ENCODE measurements at regions not wholly inside any gene's neighbourhood (a gene's known extent, or its start where the extent isn't known, plus 50 kb on each side); places are given as distances from the start of the nearest gene placed in this dataset.

DNA sequence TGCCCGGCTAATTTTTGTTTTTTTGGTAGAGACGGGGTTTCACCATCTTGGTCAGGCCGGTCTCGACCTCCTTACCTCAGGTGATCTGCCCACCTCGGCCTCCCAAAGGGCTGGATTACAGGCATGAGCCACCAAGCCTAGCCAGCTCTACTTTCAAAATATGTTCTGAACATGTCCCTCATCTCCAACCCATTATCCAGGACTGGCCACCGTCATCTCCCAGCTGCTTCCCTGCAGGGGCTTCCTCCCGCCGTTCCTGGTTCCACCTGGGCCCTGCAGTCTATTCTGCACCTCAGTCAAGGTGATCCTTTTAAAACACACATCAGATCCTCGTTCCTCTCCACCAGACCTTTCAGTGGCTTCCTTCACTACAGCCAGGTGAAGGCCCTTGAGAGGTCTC, 80.9 kb upstream of the NKX1-1 start:
- Histone ChIP-seq H3K36me3 (no peaks in the 10 kb centered on the region), H3K4me3 (no peak overlapping the region), H3K9me3 (peaks cover 6 to 52% (median 41%) of the 10 kb centered on the region in 8 donors), H3K27me3 (replicated peaks in 1 of 7) (peaks cover 0 to 45% (median 26%) of the 10 kb centered on the region in 7 donors), H3K4me1 (no peaks in the 10 kb centered on the region), H3K27ac (no peak overlapping the region)
- WGBS, 5 donors = 84 to 92% (median 90%) methylated on average over 9 of the region's 9 CpGs
- DNase-seq = no peak
- intact Hi-C loops (cut with DNase I; ENCODE audit: low total_unique reads) = no loop called here
- no peak for TF ChIP-seq POLR2A (IDR thresholded peaks at IDR 0.05)
- TF ChIP-seq POLR2AphosphoS5 (IDR thresholded peaks at IDR 0.05) = no peak
- TF ChIP-seq, protein P1, sequence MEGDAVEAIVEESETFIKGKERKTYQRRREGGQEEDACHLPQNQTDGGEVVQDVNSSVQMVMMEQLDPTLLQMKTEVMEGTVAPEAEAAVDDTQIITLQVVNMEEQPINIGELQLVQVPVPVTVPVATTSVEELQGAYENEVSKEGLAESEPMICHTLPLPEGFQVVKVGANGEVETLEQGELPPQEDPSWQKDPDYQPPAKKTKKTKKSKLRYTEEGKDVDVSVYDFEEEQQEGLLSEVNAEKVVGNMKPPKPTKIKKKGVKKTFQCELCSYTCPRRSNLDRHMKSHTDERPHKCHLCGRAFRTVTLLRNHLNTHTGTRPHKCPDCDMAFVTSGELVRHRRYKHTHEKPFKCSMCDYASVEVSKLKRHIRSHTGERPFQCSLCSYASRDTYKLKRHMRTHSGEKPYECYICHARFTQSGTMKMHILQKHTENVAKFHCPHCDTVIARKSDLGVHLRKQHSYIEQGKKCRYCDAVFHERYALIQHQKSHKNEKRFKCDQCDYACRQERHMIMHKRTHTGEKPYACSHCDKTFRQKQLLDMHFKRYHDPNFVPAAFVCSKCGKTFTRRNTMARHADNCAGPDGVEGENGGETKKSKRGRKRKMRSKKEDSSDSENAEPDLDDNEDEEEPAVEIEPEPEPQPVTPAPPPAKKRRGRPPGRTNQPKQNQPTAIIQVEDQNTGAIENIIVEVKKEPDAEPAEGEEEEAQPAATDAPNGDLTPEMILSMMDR (IDR thresholded peaks at IDR 0.05 in 8 of 11, conservative IDR thresholded peaks at IDR 0.05 in 3 of 11) = no peak

DNA sequence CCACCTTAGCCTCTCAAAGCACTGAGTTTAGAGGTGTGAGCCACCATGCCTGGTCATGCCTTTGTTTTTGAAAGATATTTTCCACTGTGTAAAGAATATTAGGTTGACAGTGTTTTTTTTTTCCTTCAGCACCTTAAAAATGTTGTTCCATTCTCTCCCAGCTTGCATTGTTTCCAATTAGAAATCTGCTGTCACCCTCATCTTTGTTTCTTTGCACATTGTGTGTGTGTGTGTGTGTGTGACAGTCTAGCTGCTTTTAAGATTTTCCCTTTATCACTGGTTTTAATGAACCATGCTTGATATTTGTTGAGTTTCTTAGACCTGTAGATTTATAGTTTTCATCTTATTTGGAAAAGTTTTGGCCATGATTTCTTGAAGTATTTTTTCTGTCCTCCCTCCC, 79.0 kb upstream of the NKX1-1 start:
- H3K4me1 ChIP-seq = no peaks in the 10 kb centered on the region
- no peak overlapping the region for H3K27ac ChIP-seq
- TF ChIP-seq POLR2A (IDR thresholded peaks at IDR 0.05) = no peak
- TF ChIP-seq, protein P1 (IDR thresholded peaks at IDR 0.05 in 8 of 11, conservative IDR thresholded peaks at IDR 0.05 in 3 of 11) = no peak
- TF ChIP-seq POLR2AphosphoS5 (IDR thresholded peaks at IDR 0.05) = no peak
- intact Hi-C loops (cut with DNase I; ENCODE audit: low total_unique reads) = no loop called here
- H3K36me3 ChIP-seq = no peaks in the 10 kb centered on the region
- H3K27me3 ChIP-seq (replicated peaks in 1 of 7) = peaks cover 0 to 27% (median 11%) of the 10 kb centered on the region in 7 donors
- H3K4me3 ChIP-seq = no peak overlapping the region
- DNase-seq = no peak
- peaks cover 6 to 70% (median 59%) of the 10 kb centered on the region in 8 donors for H3K9me3 ChIP-seq

DNA sequence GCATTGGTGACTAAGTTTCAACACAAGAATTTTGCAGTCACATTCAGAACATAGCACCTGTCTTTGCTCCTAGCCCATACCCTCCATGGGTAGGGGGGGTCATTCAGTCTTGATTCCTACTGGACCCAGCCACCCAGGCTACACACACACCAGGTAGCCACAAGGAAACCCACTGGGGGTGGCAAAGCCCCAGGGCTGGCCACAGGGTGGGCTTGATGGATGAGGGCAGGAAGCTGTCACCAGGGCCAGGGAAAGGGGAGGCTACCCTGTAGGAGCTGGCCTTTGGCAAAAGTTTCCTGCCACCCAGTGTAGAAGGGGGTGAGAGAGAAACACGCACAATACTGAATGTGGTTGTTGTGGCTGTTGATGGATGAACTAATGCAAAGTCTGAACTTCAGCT, 74.5 kb upstream of the NKX1-1 start:
- intact Hi-C loops (cut with DNase I; ENCODE audit: low total_unique reads) = no loop called here
- no peak overlapping the region for H3K27ac ChIP-seq
- TF ChIP-seq POLR2AphosphoS5 (IDR thresholded peaks at IDR 0.05) (no peak), POLR2A (IDR thresholded peaks at IDR 0.05) (no peak)
- TF ChIP-seq, protein P1 (IDR thresholded peaks at IDR 0.05 in 8 of 11, conservative IDR thresholded peaks at IDR 0.05 in 3 of 11) = no peak
- no peak overlapping the region for H3K4me3 ChIP-seq
- H3K27me3 ChIP-seq (replicated peaks in 1 of 7) = peaks cover 0 to 7% (median 0%) of the 10 kb centered on the region in 7 donors
- no peaks in the 10 kb centered on the region for H3K36me3 ChIP-seq
- WGBS, 5 donors = 81 to 92% (median 86%) methylated on average over 1 of the region's 1 CpG
- H3K9me3 ChIP-seq = peaks cover 6 to 64% (median 54%) of the 10 kb centered on the region in 8 donors
- H3K4me1 ChIP-seq = no peaks in the 10 kb centered on the region
- DNase-seq = no peak

DNA sequence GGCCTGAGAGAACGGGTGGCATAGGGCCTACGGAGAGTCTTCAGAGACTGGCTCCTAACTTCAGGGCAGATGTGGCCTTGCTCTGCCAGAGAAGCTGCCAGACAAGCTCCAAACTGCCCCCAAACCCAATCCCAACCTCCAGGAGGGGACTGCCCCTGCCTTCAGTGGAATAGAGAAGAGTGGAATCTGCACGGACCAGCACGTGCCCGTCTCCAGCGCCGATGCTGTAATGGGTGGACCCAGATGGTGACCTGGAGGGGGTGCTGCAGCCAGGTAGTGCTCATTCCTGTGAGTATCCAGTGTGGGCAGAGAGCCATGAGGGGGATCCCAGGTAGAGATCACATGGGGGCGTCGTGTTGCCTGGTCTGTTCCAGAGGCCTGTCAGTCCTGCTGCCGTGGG, 73.2 kb upstream of the NKX1-1 start:
- TF ChIP-seq, protein P1 (IDR thresholded peaks at IDR 0.05 in 8 of 11, conservative IDR thresholded peaks at IDR 0.05 in 3 of 11) = no peak
- TF ChIP-seq POLR2A (IDR thresholded peaks at IDR 0.05) (no peak), POLR2AphosphoS5 (IDR thresholded peaks at IDR 0.05) (no peak)
- no peaks in the 10 kb centered on the region for H3K36me3 ChIP-seq
- WGBS, 5 donors = 87 to 96% (median 90%) methylated on average over 9 to 10 of the region's 10 CpGs
- no peak overlapping the region for H3K27ac ChIP-seq
- intact Hi-C loops (cut with DNase I; ENCODE audit: low total_unique reads) = no loop called here
- peak; percentile 28 for DNase-seq
- H3K4me3 ChIP-seq = no peak overlapping the region
- no peaks in the 10 kb centered on the region for H3K4me1 ChIP-seq
- H3K27me3 ChIP-seq (replicated peaks in 1 of 7) = peaks cover 0 to 13% (median 0%) of the 10 kb centered on the region in 7 donors
- H3K9me3 ChIP-seq = peaks cover under 1 to 51% (median 42%) of the 10 kb centered on the region in 8 donors
